Fibroblast of lung (primary cell): ENCODE measurements at regions not wholly inside any gene's neighbourhood (a gene's known extent, or its start where the extent isn't known, plus 50 kb on each side); places are given as distances from the start of the nearest gene placed in this dataset.

Experiments
- DNase-seq, 2 donors: peaks; one replicate each; pipeline versions ENCODE4 v3.0.0 to v3.0.0-alpha.2; 2010; ENCODE audit warnings: low read depth in 2 of 2
- H2AFZ ChIP-seq: 2 replicates; pipeline ENCODE4 v1.5.1; 2012; ENCODE audit warnings: low read length, control low read depth, inconsistent platforms
- H3K27ac ChIP-seq: 2 replicates; pipeline ENCODE4 v1.5.1; 2011; ENCODE audit warnings: low read length, control low read depth; ENCODE audit not compliant: insufficient read depth
- H3K27me3 ChIP-seq: 2 replicates; pipeline ENCODE4 v1.5.1; 2011; ENCODE audit warnings: mild to moderate bottlenecking, low read length; ENCODE audit not compliant: control insufficient read depth, insufficient read depth
- H3K36me3 ChIP-seq: 2 replicates; pipeline ENCODE4 v1.5.1; 2011; ENCODE audit warnings: low read length; ENCODE audit not compliant: control insufficient read depth, insufficient read depth
- H3K4me1 ChIP-seq: 2 replicates; pipeline ENCODE4 v1.5.1; 2011; ENCODE audit warnings: low read length; ENCODE audit not compliant: control insufficient read depth, insufficient read depth; ENCODE audit errors: extremely low read depth
- H3K4me2 ChIP-seq: 2 replicates; pipeline ENCODE4 v1.5.1; 2011; ENCODE audit warnings: low read length, control low read depth; ENCODE audit not compliant: insufficient read depth; ENCODE audit errors: extremely low read depth
- H3K4me3 ChIP-seq, 4 experiments: fragments of 200-600 bp in 1 of 4; sonication (generic) in 1 of 4; replicated peaks in 1 of 4; 2 replicates each; pipeline ENCODE4 v1.5.1; 2011 to 2016; ENCODE audit warnings: low read length in 4 of 4, low read depth in 3 of 4, mild to moderate bottlenecking in 3 of 4, control low read depth in 2 of 4, inconsistent platforms in 1 of 4, mixed read lengths in 1 of 4; ENCODE audit not compliant: insufficient read depth in 1 of 4; ENCODE audit errors: control extremely low read depth in 1 of 4
- H3K79me2 ChIP-seq: 2 replicates; pipeline ENCODE4 v1.5.1; 2012; ENCODE audit warnings: mild to moderate bottlenecking, low read length, inconsistent platforms; ENCODE audit not compliant: control insufficient read depth, insufficient read depth
- H3K9ac ChIP-seq: 2 replicates; pipeline ENCODE4 v1.5.1; 2011; ENCODE audit warnings: mild to moderate bottlenecking, low read length, control low read depth; ENCODE audit not compliant: insufficient read depth
- H3K9me3 ChIP-seq: 2 replicates; pipeline ENCODE4 v1.5.1; 2012; ENCODE audit warnings: low read depth, low read length; ENCODE audit not compliant: control insufficient read depth, insufficient read depth
- H4K20me1 ChIP-seq: 2 replicates; pipeline ENCODE4 v1.5.1; 2011; ENCODE audit warnings: low read length; ENCODE audit not compliant: control insufficient read depth, insufficient read depth; ENCODE audit errors: extremely low read depth
- EZH2 ChIP-seq: IDR thresholded peaks from 2 replicates; pipeline ENCODE4 v1.5.1; 2012; ENCODE audit warnings: low read length, control low read depth, mild to moderate bottlenecking; ENCODE audit errors: missing control alignments
- TF ChIP-seq, protein P1 (sequence below), 2 donors: IDR thresholded peaks in 1 of 2; conservative IDR thresholded peaks in 1 of 2; 1 replicate in 1 of 2; 2 replicates in 1 of 2; pipeline ENCODE4 v1.5.1; 2011 to 2012; ENCODE audit warnings: low read length in 2 of 2, control low read depth in 1 of 2, inconsistent platforms in 1 of 2, low read depth in 1 of 2, mild to moderate bottlenecking in 1 of 2

DNA sequence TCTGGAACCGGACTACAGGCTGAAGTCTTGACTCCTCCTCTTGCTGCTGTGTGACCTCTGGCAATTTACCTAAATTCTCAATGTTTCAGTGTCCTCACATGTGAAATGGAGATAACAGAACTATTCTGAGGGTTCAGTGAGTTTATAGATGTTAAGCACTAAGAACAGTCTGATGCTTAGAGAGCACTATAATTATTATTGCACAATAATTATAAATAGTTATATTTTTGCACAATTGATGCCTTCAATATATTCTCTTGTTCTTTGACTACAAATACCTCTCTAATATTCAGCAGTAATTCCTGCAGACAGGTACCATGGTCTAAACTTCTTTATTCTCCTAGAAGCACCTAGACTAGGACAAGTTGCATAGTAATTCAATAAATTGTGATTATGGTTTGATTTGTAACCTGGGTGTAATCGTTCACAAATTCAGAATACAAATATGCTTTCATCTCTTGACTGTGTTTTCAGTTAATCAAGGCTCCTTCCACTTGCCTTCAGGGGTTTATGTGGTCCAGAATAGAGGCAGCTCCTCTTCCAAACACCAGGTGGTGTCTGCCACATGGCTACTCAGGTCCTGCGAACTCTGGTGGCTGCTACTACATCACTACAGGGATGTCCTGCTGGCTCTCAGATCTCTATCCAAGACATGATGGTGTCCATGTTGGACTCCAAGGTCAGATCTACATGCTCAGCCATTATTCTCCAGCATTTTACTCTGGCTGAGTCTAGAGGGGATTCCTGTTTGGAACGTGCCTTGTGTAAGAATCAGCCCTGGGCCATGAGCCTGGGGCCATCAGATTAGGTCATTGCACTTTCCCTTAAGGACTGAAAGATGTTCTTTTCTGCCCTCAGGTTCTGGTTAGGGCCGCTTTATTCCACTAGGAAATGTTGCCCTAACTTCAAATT lies 103.4 kb downstream of the QRFPR start:
- no peak for TF ChIP-seq EZH2
- TF ChIP-seq, protein P1, sequence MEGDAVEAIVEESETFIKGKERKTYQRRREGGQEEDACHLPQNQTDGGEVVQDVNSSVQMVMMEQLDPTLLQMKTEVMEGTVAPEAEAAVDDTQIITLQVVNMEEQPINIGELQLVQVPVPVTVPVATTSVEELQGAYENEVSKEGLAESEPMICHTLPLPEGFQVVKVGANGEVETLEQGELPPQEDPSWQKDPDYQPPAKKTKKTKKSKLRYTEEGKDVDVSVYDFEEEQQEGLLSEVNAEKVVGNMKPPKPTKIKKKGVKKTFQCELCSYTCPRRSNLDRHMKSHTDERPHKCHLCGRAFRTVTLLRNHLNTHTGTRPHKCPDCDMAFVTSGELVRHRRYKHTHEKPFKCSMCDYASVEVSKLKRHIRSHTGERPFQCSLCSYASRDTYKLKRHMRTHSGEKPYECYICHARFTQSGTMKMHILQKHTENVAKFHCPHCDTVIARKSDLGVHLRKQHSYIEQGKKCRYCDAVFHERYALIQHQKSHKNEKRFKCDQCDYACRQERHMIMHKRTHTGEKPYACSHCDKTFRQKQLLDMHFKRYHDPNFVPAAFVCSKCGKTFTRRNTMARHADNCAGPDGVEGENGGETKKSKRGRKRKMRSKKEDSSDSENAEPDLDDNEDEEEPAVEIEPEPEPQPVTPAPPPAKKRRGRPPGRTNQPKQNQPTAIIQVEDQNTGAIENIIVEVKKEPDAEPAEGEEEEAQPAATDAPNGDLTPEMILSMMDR (conservative IDR thresholded peaks at IDR 0.05 in 1 of 2, IDR thresholded peaks at IDR 0.05 in 1 of 2; ENCODE audit: low read depth in 1 of 2, low read length in 2 of 2): peak in 1 of 2 donors; percentile 2
- no peaks in the 10 kb centered on the region for H3K9me3 ChIP-seq
- no peak for DNase-seq
- no peak overlapping the region for H3K4me2 ChIP-seq
- no peaks in the 10 kb centered on the region for H3K4me1 ChIP-seq
- no peak overlapping the region for H3K27ac ChIP-seq
- H3K79me2 ChIP-seq: no peaks in the 10 kb centered on the region
- no peak overlapping the region for H3K4me3 ChIP-seq
- no peaks in the 10 kb centered on the region for H4K20me1 ChIP-seq
- H3K9ac ChIP-seq: no peak overlapping the region
- no peak overlapping the region for H2AFZ ChIP-seq
- H3K27me3 ChIP-seq: no peaks in the 10 kb centered on the region
- no peaks in the 10 kb centered on the region for H3K36me3 ChIP-seq

DNA sequence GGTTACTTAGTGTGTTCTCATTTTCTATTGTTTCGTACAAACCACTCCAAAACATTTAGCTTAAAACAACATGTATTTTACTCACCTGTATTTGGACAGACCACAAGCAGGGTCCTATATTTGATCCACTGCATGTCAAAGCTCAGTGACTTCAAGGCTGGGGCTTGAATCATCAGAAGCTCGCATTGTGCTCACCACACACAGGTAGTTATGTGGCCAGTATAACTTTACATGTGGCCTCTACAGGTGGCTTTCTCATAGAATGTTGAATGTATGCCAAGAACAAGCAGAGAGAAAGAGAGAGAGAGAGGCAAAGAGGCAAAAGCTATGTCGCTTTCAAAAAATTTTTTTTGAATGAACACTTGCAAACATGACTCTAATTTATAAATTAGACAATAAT lies 107.6 kb downstream of the QRFPR start:
- no peak overlapping the region for H3K4me3 ChIP-seq
- H3K79me2 ChIP-seq: no peaks in the 10 kb centered on the region
- no peak for DNase-seq
- no peak overlapping the region for H3K27ac ChIP-seq
- TF ChIP-seq, protein P1 (conservative IDR thresholded peaks at IDR 0.05 in 1 of 2, IDR thresholded peaks at IDR 0.05 in 1 of 2; ENCODE audit: low read depth in 1 of 2, low read length in 2 of 2): no peak
- TF ChIP-seq EZH2: no peak
- H3K27me3 ChIP-seq: no peaks in the 10 kb centered on the region
- H2AFZ ChIP-seq: no peak overlapping the region
- no peak overlapping the region for H3K4me2 ChIP-seq
- no peak overlapping the region for H3K9ac ChIP-seq
- H3K9me3 ChIP-seq: no peaks in the 10 kb centered on the region
- H3K4me1 ChIP-seq: no peaks in the 10 kb centered on the region
- no peaks in the 10 kb centered on the region for H4K20me1 ChIP-seq
- H3K36me3 ChIP-seq: no peaks in the 10 kb centered on the region

DNA sequence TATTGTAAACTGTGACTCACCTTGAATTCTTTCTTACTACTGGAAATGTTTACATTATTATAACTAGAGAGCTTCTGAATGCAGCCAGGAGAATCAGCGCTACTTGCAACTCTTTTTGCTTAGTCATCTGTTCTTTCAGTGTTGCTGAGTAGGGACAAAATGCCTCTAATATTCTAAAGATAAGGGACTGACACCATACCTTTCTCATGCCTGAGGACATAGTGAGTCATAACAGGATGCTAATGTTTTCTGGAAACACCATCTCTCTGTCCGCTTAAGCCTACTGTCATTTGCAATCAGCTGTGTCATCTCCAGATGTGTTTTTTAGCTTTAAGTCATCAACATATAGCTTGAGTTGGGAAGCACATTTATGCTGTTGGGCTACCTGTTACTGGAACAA lies 108.3 kb downstream of the QRFPR start:
- Histone ChIP-seq H4K20me1 (no peaks in the 10 kb centered on the region), H3K9ac (no peak overlapping the region), H3K4me2 (no peak overlapping the region), H2AFZ (no peak overlapping the region), H3K4me3 (no peak overlapping the region), H3K36me3 (no peaks in the 10 kb centered on the region), H3K9me3 (no peaks in the 10 kb centered on the region), H3K27ac (no peak overlapping the region), H3K79me2 (no peaks in the 10 kb centered on the region), H3K27me3 (no peaks in the 10 kb centered on the region), H3K4me1 (no peaks in the 10 kb centered on the region)
- TF ChIP-seq, protein P1 (conservative IDR thresholded peaks at IDR 0.05 in 1 of 2, IDR thresholded peaks at IDR 0.05 in 1 of 2; ENCODE audit: low read depth in 1 of 2, low read length in 2 of 2): no peak
- TF ChIP-seq EZH2: no peak
- peak; percentile 56 to 85 for DNase-seq
